Fibroblast of lung (primary cell): ENCODE measurements at regions not wholly inside any gene's neighbourhood (a gene's known extent, or its start where the extent isn't known, plus 50 kb on each side); places are given as distances from the start of the nearest gene placed in this dataset.

Experiments
- DNase-seq, 2 donors: peaks; one replicate each; pipeline versions ENCODE4 v3.0.0 to v3.0.0-alpha.2; 2010; ENCODE audit warnings: low read depth in 2 of 2
- H2AFZ ChIP-seq: 2 replicates; pipeline ENCODE4 v1.5.1; 2012; ENCODE audit warnings: low read length, control low read depth, inconsistent platforms
- H3K27ac ChIP-seq: 2 replicates; pipeline ENCODE4 v1.5.1; 2011; ENCODE audit warnings: low read length, control low read depth; ENCODE audit not compliant: insufficient read depth
- H3K27me3 ChIP-seq: 2 replicates; pipeline ENCODE4 v1.5.1; 2011; ENCODE audit warnings: mild to moderate bottlenecking, low read length; ENCODE audit not compliant: control insufficient read depth, insufficient read depth
- H3K36me3 ChIP-seq: 2 replicates; pipeline ENCODE4 v1.5.1; 2011; ENCODE audit warnings: low read length; ENCODE audit not compliant: control insufficient read depth, insufficient read depth
- H3K4me1 ChIP-seq: 2 replicates; pipeline ENCODE4 v1.5.1; 2011; ENCODE audit warnings: low read length; ENCODE audit not compliant: control insufficient read depth, insufficient read depth; ENCODE audit errors: extremely low read depth
- H3K4me2 ChIP-seq: 2 replicates; pipeline ENCODE4 v1.5.1; 2011; ENCODE audit warnings: low read length, control low read depth; ENCODE audit not compliant: insufficient read depth; ENCODE audit errors: extremely low read depth
- H3K4me3 ChIP-seq, 4 experiments: fragments of 200-600 bp in 1 of 4; sonication (generic) in 1 of 4; replicated peaks in 1 of 4; 2 replicates each; pipeline ENCODE4 v1.5.1; 2011 to 2016; ENCODE audit warnings: low read length in 4 of 4, low read depth in 3 of 4, mild to moderate bottlenecking in 3 of 4, control low read depth in 2 of 4, inconsistent platforms in 1 of 4, mixed read lengths in 1 of 4; ENCODE audit not compliant: insufficient read depth in 1 of 4; ENCODE audit errors: control extremely low read depth in 1 of 4
- H3K79me2 ChIP-seq: 2 replicates; pipeline ENCODE4 v1.5.1; 2012; ENCODE audit warnings: mild to moderate bottlenecking, low read length, inconsistent platforms; ENCODE audit not compliant: control insufficient read depth, insufficient read depth
- H3K9ac ChIP-seq: 2 replicates; pipeline ENCODE4 v1.5.1; 2011; ENCODE audit warnings: mild to moderate bottlenecking, low read length, control low read depth; ENCODE audit not compliant: insufficient read depth
- H3K9me3 ChIP-seq: 2 replicates; pipeline ENCODE4 v1.5.1; 2012; ENCODE audit warnings: low read depth, low read length; ENCODE audit not compliant: control insufficient read depth, insufficient read depth
- H4K20me1 ChIP-seq: 2 replicates; pipeline ENCODE4 v1.5.1; 2011; ENCODE audit warnings: low read length; ENCODE audit not compliant: control insufficient read depth, insufficient read depth; ENCODE audit errors: extremely low read depth
- EZH2 ChIP-seq: IDR thresholded peaks from 2 replicates; pipeline ENCODE4 v1.5.1; 2012; ENCODE audit warnings: low read length, control low read depth, mild to moderate bottlenecking; ENCODE audit errors: missing control alignments
- TF ChIP-seq, protein P1 (sequence below), 2 donors: IDR thresholded peaks in 1 of 2; conservative IDR thresholded peaks in 1 of 2; 1 replicate in 1 of 2; 2 replicates in 1 of 2; pipeline ENCODE4 v1.5.1; 2011 to 2012; ENCODE audit warnings: low read length in 2 of 2, control low read depth in 1 of 2, inconsistent platforms in 1 of 2, low read depth in 1 of 2, mild to moderate bottlenecking in 1 of 2

DNA sequence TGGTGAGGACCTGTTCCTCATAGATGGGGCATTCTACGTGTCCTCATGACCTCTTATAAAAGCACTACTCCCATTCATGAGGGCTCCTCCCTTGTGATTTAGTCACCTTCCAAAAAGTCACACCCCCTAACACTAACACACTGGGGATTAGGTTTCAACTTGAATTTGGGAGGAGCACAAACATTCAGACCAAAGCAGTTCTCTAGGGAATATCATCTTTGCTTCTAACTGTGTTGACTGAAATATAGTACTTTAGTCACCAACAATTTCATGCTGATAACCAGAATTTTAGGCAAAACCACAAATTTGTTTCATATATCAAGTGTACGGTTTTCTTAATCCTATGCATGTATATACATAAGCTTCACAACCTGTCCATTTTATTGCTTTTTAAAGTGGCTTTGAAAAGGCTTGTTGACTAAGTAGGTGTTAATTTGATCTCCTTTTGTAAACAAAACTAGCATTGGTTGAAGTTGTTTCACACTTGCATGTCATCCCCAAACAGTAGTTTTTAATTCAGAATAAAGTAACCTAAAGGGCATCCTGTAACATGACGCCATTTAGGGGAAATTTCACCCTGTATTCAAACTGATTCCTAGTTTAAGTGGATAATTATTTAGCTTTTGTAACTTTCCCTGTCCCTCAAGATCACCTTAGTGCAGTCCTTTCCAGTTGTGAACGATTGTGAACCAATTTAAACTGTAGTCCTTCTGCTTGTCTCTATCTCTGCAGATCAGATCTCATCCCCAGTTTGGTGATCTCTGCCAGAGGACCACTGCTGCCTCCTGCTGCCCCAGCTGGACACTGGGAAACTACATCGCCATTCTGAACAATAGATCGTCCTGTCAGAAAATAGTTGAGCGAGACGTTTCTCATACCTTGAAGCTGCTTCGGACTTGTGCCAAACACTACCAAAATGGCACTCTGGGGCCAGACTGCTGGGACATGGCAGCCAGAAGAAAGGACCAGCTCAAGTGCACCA lies 141.1 kb downstream of the TLR5 start:
- no peaks in the 10 kb centered on the region for H3K9me3 ChIP-seq
- DNase-seq, result peak in 1 of 2 donors; percentile 26

DNA sequence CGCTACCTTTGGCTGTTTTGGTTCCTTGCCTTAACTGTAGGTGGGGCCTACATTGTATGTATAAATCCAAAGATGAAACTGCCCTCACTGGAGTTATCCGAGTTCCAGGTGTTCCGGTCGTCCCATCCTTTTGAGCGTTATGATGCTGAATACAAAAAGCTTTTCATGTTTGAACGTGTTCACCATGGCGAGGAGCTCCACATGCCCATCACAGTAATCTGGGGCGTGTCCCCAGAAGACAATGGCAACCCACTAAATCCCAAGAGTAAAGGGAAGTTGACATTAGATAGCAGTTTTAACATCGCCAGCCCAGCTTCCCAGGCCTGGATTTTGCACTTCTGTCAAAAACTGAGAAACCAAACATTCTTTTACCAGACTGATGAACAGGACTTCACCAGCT lies 139.5 kb downstream of the TLR5 start:
- TF ChIP-seq, protein P1, sequence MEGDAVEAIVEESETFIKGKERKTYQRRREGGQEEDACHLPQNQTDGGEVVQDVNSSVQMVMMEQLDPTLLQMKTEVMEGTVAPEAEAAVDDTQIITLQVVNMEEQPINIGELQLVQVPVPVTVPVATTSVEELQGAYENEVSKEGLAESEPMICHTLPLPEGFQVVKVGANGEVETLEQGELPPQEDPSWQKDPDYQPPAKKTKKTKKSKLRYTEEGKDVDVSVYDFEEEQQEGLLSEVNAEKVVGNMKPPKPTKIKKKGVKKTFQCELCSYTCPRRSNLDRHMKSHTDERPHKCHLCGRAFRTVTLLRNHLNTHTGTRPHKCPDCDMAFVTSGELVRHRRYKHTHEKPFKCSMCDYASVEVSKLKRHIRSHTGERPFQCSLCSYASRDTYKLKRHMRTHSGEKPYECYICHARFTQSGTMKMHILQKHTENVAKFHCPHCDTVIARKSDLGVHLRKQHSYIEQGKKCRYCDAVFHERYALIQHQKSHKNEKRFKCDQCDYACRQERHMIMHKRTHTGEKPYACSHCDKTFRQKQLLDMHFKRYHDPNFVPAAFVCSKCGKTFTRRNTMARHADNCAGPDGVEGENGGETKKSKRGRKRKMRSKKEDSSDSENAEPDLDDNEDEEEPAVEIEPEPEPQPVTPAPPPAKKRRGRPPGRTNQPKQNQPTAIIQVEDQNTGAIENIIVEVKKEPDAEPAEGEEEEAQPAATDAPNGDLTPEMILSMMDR (conservative IDR thresholded peaks at IDR 0.05 in 1 of 2, IDR thresholded peaks at IDR 0.05 in 1 of 2; ENCODE audit: low read depth in 1 of 2, low read length in 2 of 2), result no peak
- TF ChIP-seq EZH2, result no peak
- H3K9me3 ChIP-seq, result no peaks in the 10 kb centered on the region
- H3K79me2 ChIP-seq, result no peaks in the 10 kb centered on the region
- no peaks in the 10 kb centered on the region for H4K20me1 ChIP-seq
- no peaks in the 10 kb centered on the region for H3K4me1 ChIP-seq
- H3K36me3 ChIP-seq, result no peaks in the 10 kb centered on the region
- H3K4me3 ChIP-seq, result no peak overlapping the region
- no peak overlapping the region for H3K27ac ChIP-seq
- H3K27me3 ChIP-seq, result no peaks in the 10 kb centered on the region
- no peak overlapping the region for H3K9ac ChIP-seq
- H3K4me2 ChIP-seq, result no peak overlapping the region
- no peak overlapping the region for H2AFZ ChIP-seq
- DNase-seq, result no peak

More for the DNA sequence above, 141.1 kb downstream of the TLR5 start:
- TF ChIP-seq EZH2, result no peak
- TF ChIP-seq, protein P1 (conservative IDR thresholded peaks at IDR 0.05 in 1 of 2, IDR thresholded peaks at IDR 0.05 in 1 of 2; ENCODE audit: low read depth in 1 of 2, low read length in 2 of 2), result peak; percentile 11 to 44
- Histone ChIP-seq H3K4me2 (no peak overlapping the region), H3K27me3 (no peaks in the 10 kb centered on the region), H3K79me2 (no peaks in the 10 kb centered on the region), H3K27ac (no peak overlapping the region), H2AFZ (no peak overlapping the region), H4K20me1 (no peaks in the 10 kb centered on the region), H3K4me1 (no peaks in the 10 kb centered on the region), H3K36me3 (no peaks in the 10 kb centered on the region), H3K4me3 (no peak overlapping the region), H3K9ac (no peak overlapping the region)

GRCh38 chr1:223006371-223006770 lies 136.7 kb downstream of the TLR5 start:
- no peak overlapping the region for H3K4me2 ChIP-seq
- no peaks in the 10 kb centered on the region for H3K4me1 ChIP-seq
- H3K9me3 ChIP-seq, result no peaks in the 10 kb centered on the region
- H3K36me3 ChIP-seq, result no peaks in the 10 kb centered on the region
- H2AFZ ChIP-seq, result no peak overlapping the region
- H3K79me2 ChIP-seq, result no peaks in the 10 kb centered on the region
- no peaks in the 10 kb centered on the region for H3K27me3 ChIP-seq
- no peak for TF ChIP-seq EZH2
- TF ChIP-seq, protein P1 (conservative IDR thresholded peaks at IDR 0.05 in 1 of 2, IDR thresholded peaks at IDR 0.05 in 1 of 2; ENCODE audit: low read depth in 1 of 2, low read length in 2 of 2), result no peak
- H3K4me3 ChIP-seq, result no peak overlapping the region
- no peak overlapping the region for H3K27ac ChIP-seq
- no peak for DNase-seq
- H4K20me1 ChIP-seq, result no peaks in the 10 kb centered on the region
- no peak overlapping the region for H3K9ac ChIP-seq
